ENCODE measurements at regions not wholly inside any gene's neighbourhood (a gene's known extent, or its start where the extent isn't known, plus 50 kb on each side); places are given as distances from the start of the nearest gene placed in this dataset.
"Not testable (repeated sequence)": the region's sequence is repeated elsewhere in the genome, so short reads cannot be mapped to it uniquely, and the experiment has no call there.

DNA sequence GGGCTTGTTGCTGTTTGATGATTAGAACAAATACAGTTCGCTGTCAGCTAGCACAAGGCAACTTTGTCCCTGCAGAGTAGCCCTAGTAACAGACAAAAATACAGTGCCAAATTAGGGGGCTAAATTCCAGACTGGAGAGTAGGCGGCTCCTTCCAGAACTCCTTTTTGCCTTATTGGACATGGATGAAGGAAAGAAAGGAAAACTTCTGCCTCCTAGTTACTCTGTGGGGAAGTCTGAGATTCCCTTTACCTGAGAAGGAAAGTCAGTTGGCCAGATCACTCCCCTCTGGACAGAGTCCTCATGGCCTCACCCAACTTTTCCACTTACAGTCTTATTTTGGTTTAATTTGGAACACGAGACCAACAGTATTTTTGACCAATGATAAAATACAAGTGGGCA is 140.5 kb upstream of the ADAMTS3 start:
- Histone ChIP-seq H3K27ac (ENCODE audit: low read depth in 2 of 2, low read length in 2 of 2) (no peak overlapping the region), H3K9ac (ENCODE audit: low read length in 3 of 3) (no peak overlapping the region), H3K4me3 (ENCODE audit: low read length in 3 of 3) (no peak overlapping the region), H3K4me1 (ENCODE audit: control insufficient read depth in 2 of 3, insufficient read depth in 2 of 3, low read depth in 1 of 3, low read length in 3 of 3) (no peaks in the 10 kb centered on the region), H3K36me3 (ENCODE audit: control insufficient read depth in 2 of 3, insufficient read depth in 3 of 3, low read length in 3 of 3) (no peaks in the 10 kb centered on the region), H3K9me3 (ENCODE audit: control insufficient read depth in 2 of 3, insufficient read depth in 1 of 3, low read length in 3 of 3) (no peaks in the 10 kb centered on the region), H3K27me3 (ENCODE audit: control insufficient read depth, insufficient read depth, low read length) (no peaks in the 10 kb centered on the region)
- TF ChIP-seq, protein P1, sequence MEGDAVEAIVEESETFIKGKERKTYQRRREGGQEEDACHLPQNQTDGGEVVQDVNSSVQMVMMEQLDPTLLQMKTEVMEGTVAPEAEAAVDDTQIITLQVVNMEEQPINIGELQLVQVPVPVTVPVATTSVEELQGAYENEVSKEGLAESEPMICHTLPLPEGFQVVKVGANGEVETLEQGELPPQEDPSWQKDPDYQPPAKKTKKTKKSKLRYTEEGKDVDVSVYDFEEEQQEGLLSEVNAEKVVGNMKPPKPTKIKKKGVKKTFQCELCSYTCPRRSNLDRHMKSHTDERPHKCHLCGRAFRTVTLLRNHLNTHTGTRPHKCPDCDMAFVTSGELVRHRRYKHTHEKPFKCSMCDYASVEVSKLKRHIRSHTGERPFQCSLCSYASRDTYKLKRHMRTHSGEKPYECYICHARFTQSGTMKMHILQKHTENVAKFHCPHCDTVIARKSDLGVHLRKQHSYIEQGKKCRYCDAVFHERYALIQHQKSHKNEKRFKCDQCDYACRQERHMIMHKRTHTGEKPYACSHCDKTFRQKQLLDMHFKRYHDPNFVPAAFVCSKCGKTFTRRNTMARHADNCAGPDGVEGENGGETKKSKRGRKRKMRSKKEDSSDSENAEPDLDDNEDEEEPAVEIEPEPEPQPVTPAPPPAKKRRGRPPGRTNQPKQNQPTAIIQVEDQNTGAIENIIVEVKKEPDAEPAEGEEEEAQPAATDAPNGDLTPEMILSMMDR (IDR thresholded peaks at IDR 0.05; ENCODE audit: borderline replicate concordance, extremely low read depth, insufficient read depth), result no peak
- DNase-seq, result no peak
- intact Hi-C loops (cut with DNase I), result no loop called here
- FAIRE-seq, result no peak

DNA sequence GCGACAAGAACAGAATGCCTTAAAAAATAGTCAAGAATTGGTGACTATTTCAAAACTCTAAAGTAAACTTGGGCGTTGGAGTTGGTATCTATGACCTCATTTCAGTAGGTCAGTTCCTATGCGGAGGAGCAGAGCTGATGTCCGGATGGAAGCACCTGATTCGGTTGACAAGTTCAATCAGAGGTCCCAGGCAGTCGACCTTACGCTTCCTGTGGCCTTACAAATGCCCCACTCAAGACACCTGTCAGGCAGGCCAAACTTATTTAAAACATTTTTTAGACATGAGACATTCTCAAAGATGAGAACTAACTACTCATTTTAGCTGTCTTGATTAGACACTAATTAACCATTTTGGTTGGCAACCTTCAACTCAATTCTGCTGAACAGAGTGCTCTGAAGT is 137.7 kb upstream of the ADAMTS3 start:
- H3K27me3 ChIP-seq (ENCODE audit: control insufficient read depth, insufficient read depth, low read length), result no peaks in the 10 kb centered on the region
- H3K4me1 ChIP-seq (ENCODE audit: control insufficient read depth in 2 of 3, insufficient read depth in 2 of 3, low read depth in 1 of 3, low read length in 3 of 3), result no peaks in the 10 kb centered on the region
- TF ChIP-seq, protein P1 (IDR thresholded peaks at IDR 0.05; ENCODE audit: borderline replicate concordance, extremely low read depth, insufficient read depth), result no peak
- H3K9ac ChIP-seq (ENCODE audit: low read length in 3 of 3), result no peak overlapping the region
- intact Hi-C loops (cut with DNase I), result no loop called here
- no peak overlapping the region for H3K4me3 ChIP-seq (ENCODE audit: low read length in 3 of 3)
- DNase-seq, result no peak
- no peak for FAIRE-seq
- no peaks in the 10 kb centered on the region for H3K9me3 ChIP-seq (ENCODE audit: control insufficient read depth in 2 of 3, insufficient read depth in 1 of 3, low read length in 3 of 3)
- no peaks in the 10 kb centered on the region for H3K36me3 ChIP-seq (ENCODE audit: control insufficient read depth in 2 of 3, insufficient read depth in 3 of 3, low read length in 3 of 3)
- no peak overlapping the region for H3K27ac ChIP-seq (ENCODE audit: low read depth in 2 of 2, low read length in 2 of 2)

DNA sequence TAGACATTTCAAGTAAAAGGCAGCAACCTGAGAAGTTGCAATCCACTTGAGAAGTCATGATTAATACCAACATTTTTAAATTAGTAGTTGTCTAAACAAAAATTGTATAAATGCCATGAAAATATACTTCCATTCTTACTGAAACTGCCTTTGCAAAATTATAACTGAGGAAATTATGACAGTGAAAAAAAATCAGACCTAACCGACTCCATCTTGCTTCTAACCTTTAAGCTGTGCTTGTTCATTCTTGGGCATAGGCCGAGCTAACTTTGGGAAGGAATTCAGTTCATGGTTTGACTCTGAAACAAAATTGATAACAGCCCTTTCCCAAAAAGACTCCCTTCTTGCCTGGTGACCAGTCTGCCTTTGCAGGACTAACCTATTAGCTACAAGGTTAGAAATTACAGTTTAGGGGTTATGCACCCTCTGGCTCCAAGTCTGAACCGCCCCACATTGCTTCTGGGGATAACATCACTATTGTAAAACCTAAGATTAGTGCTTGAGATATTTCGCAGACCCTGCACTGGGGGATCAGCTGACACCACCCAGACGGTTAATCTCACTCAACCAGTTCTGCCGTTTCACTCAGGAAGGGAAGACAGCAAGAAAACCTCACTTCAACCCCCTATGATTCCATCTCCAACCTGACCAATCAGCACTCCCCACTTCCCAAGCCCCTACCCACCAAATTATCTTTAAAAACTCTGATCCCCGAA is 136.1 kb upstream of the ADAMTS3 start:
- H3K36me3 ChIP-seq (ENCODE audit: control insufficient read depth in 2 of 3, insufficient read depth in 3 of 3, low read length in 3 of 3); H3K4me1 ChIP-seq (ENCODE audit: control insufficient read depth in 2 of 3, insufficient read depth in 2 of 3, low read depth in 1 of 3, low read length in 3 of 3); FAIRE-seq; H3K27me3 ChIP-seq (ENCODE audit: control insufficient read depth, insufficient read depth, low read length); H3K27ac ChIP-seq (ENCODE audit: low read depth in 2 of 2, low read length in 2 of 2); H3K9ac ChIP-seq (ENCODE audit: low read length in 3 of 3); H3K4me3 ChIP-seq (ENCODE audit: low read length in 3 of 3); DNase-seq; H3K9me3 ChIP-seq (ENCODE audit: control insufficient read depth in 2 of 3, insufficient read depth in 1 of 3, low read length in 3 of 3); intact Hi-C loops (cut with DNase I): not testable (repeated sequence)

DNA sequence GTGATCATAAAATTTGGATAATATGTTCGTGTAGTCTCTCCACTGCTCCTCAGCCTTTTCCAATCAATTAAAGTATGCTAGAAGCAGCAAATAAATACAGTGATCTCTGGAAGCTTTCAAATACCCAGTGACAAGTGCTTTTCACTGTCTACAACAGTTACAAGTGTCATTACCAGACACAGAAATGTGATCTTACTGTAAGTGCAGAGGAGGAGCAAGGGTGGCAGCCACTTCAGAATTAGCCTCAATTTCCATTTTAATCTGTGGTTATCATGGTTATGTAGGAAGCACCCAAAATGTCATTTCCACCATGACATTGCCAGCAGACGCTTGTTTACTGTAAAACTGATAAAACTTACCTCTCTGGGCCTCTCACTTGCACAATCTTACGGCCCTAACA is 133.9 kb upstream of the ADAMTS3 start:
- no peaks in the 10 kb centered on the region for H3K4me1 ChIP-seq (ENCODE audit: control insufficient read depth in 2 of 3, insufficient read depth in 2 of 3, low read depth in 1 of 3, low read length in 3 of 3)
- intact Hi-C loops (cut with DNase I), result no loop called here
- no peaks in the 10 kb centered on the region for H3K36me3 ChIP-seq (ENCODE audit: control insufficient read depth in 2 of 3, insufficient read depth in 3 of 3, low read length in 3 of 3)
- no peak overlapping the region for H3K27ac ChIP-seq (ENCODE audit: low read depth in 2 of 2, low read length in 2 of 2)
- H3K4me3 ChIP-seq (ENCODE audit: low read length in 3 of 3), result no peak overlapping the region
- no peak overlapping the region for H3K9ac ChIP-seq (ENCODE audit: low read length in 3 of 3)
- H3K9me3 ChIP-seq (ENCODE audit: control insufficient read depth in 2 of 3, insufficient read depth in 1 of 3, low read length in 3 of 3), result no peaks in the 10 kb centered on the region
- FAIRE-seq, result no peak
- no peaks in the 10 kb centered on the region for H3K27me3 ChIP-seq (ENCODE audit: control insufficient read depth, insufficient read depth, low read length)
- TF ChIP-seq, protein P1 (IDR thresholded peaks at IDR 0.05; ENCODE audit: borderline replicate concordance, extremely low read depth, insufficient read depth), result no peak
- no peak for DNase-seq
